Activated CD4-positive, alpha-beta T cell treated with anti-CD3 and anti-CD28 coated beads, Interleukin-2, amount 10 ng/mL, durations not matched to agents 7 days and 5 days (primary cell): ENCODE measurements at regions not wholly inside any gene's neighbourhood (a gene's known extent, or its start where the extent isn't known, plus 50 kb on each side); places are given as distances from the start of the nearest gene placed in this dataset.

Source experiments
- CTCF ChIA-PET: fragments of 350-600 bp; sonication (Branson Sonifier 250); formaldehyde crosslinking; loops from one replicate; lab custom pipeline; 2021; ENCODE audit warnings: antibody characterized with exemption; lab: Charles Lee
- POLR2A ChIA-PET: fragments of 350-600 bp; sonication (Branson Sonifier 250); formaldehyde crosslinking; loops from one replicate; lab custom pipeline; 2021; ENCODE audit warnings: antibody characterized with exemption; lab: Charles Lee
- DNase-seq: peaks from one replicate; pipeline ENCODE4 v3.0.0-alpha.2; 2020
- H3K27ac Mint-ChIP-seq: one replicate; pipeline ENCODE4 v1.8.0; 2021; ENCODE audit warnings: mild to moderate bottlenecking, moderate library complexity, mixed read lengths
- H3K27me3 Mint-ChIP-seq: one replicate; pipeline ENCODE4 v1.8.0; 2021; ENCODE audit warnings: mixed read lengths
- H3K36me3 Mint-ChIP-seq: one replicate; pipeline ENCODE4 v1.8.0; 2021; ENCODE audit warnings: low read depth, mixed read lengths
- H3K4me1 Mint-ChIP-seq: one replicate; pipeline ENCODE4 v1.8.0; 2021; ENCODE audit warnings: mixed read lengths
- H3K4me3 Mint-ChIP-seq: one replicate; pipeline ENCODE4 v1.8.0; 2021; ENCODE audit warnings: mild to moderate bottlenecking, moderate library complexity, mixed read lengths
- H3K9me3 Mint-ChIP-seq: one replicate; pipeline ENCODE4 v1.8.0; 2021; ENCODE audit warnings: mixed read lengths

DNA sequence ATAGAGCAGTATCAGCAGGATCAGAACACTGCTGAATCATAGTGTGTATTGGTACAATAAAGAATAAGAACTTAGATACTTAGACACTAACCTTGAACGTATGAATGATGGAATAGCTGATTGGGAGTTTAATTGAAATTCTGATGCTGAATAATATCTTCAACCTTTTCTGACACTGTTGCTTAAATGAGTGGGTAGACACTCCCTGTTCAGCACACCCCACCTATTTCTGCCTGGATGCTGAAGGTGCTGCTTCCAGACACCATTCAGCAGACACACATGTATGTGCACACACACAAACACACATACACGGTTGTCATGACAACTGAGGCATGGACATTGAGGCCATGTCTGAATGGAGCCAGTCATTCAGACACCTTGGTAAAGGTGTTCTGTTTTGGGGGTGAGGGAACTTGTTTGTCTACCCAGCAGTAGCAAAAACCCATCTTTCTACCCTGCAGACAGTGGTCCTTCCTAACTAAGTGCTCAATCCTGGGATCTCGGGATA is 54.3 kb downstream of the TMEM215 start:
- no peaks in the 10 kb centered on the region for H3K4me1 Mint-ChIP-seq
- DNase-seq, result no peak
- no peak overlapping the region for H3K27ac Mint-ChIP-seq
- ChIA-PET POLR2A (no interaction called here), CTCF (no interaction called here)
- H3K27me3 Mint-ChIP-seq, result peaks cover 7% of the 10 kb centered on the region
- no peaks in the 10 kb centered on the region for H3K9me3 Mint-ChIP-seq
- no peaks in the 10 kb centered on the region for H3K36me3 Mint-ChIP-seq
- no peak overlapping the region for H3K4me3 Mint-ChIP-seq

- ChIA-PET CTCF (interaction anchor here (1.3 kb wide), 1 partner anchor 13 kb away, joined by 3 read pairs; no protein-coding TSS in a partner anchor), POLR2A (no interaction called here)
- Mint-ChIP-seq H3K9me3 (no peaks in the 10 kb centered on the region), H3K27me3 (peaks cover 8% of the 10 kb centered on the region), H3K27ac (no peak overlapping the region), H3K4me3 (no peak overlapping the region), H3K4me1 (no peaks in the 10 kb centered on the region), H3K36me3 (no peaks in the 10 kb centered on the region)
- DNase-seq, result no peak
Measured at GRCh38 chr9:32839013-32839885, 55.9 kb downstream of the TMEM215 start.

DNA sequence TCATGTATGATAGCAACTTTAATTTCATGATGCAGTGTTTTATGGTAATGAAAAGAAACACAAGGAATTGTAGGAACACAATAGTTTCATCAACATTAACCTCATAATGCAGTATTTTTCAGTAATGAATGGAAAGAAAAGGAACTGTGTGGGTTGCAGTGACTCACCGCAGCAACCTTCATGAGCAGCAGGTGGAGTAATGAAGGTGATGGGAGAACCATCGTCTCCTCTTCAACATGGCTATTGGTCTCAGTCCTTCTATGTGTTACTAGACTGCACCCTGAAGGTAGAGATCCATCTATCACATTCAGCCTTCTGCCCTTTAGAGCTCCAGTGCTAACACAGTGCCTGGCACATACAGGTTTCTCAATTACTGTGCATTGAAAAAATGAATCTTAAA is 58.0 kb downstream of the TMEM215 start:
- POLR2A ChIA-PET, result no interaction called here
- no peak for DNase-seq
- Mint-ChIP-seq H3K27ac (no peak overlapping the region), H3K4me3 (no peak overlapping the region), H3K4me1 (no peaks in the 10 kb centered on the region), H3K36me3 (no peaks in the 10 kb centered on the region), H3K27me3 (peaks cover 13% of the 10 kb centered on the region), H3K9me3 (no peaks in the 10 kb centered on the region)
- CTCF ChIA-PET, result no interaction called here

DNA sequence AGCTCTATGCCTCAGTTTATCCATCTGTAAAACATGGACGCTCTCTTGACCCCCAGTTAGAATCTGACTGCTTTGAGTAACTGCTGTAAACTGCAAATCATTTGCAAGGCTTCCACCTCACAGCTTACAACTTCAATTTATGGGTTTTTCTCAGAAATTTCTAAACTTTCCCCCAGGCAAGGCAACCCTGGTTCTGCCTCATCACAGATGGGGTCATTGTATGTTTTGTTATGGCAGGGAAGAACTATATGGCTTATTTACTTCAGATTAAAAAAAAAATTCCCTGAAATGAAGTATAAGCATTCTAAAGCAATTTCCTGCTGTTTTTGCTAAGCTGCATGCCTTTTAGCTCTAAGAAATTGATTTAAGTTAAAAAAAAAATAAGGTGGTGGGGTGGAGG is 60.0 kb downstream of the TMEM215 start:
- Mint-ChIP-seq H3K4me3 (no peak overlapping the region), H3K27ac (no peak overlapping the region), H3K4me1 (no peaks in the 10 kb centered on the region), H3K27me3 (peaks cover 13% of the 10 kb centered on the region), H3K9me3 (no peaks in the 10 kb centered on the region), H3K36me3 (no peaks in the 10 kb centered on the region)
- CTCF ChIA-PET, result no interaction called here
- POLR2A ChIA-PET, result no interaction called here
- no peak for DNase-seq

DNA sequence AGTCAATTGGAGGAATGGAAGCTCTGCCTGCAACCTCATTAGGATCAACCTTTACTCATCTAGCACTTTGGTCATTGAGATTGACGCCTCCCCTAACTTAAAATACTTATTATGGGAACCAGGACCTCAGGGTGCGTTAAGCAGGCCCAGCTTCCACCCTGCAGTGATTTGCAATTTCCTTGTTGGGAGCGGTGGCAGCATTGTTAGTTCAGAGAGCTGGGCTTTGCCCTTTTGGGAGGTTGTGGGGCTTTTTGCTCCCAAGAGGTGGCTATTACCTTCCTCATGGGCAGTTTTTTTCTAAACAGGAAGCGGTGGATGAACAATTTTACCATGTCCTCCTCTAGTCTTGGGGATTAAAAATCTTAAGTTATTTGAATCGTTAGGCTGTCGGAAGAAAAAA is 60.9 kb downstream of the TMEM215 start:
- Mint-ChIP-seq H3K4me3 (no peak overlapping the region), H3K9me3 (no peaks in the 10 kb centered on the region), H3K27ac (no peak overlapping the region), H3K27me3 (peaks cover 13% of the 10 kb centered on the region), H3K36me3 (no peaks in the 10 kb centered on the region), H3K4me1 (no peaks in the 10 kb centered on the region)
- no peak for DNase-seq
- POLR2A ChIA-PET, result no interaction called here
- CTCF ChIA-PET, result no interaction called here

GRCh38 chr9:32854271-32854670 is 70.9 kb downstream of the TMEM215 start:
- ChIA-PET CTCF (interaction anchor here (1.0 kb wide), 1 partner anchor 10 kb away, joined by 4 read pairs; no protein-coding TSS in a partner anchor), POLR2A (no interaction called here)
- Mint-ChIP-seq H3K27me3 (peaks cover 6% of the 10 kb centered on the region), H3K4me1 (no peaks in the 10 kb centered on the region), H3K9me3 (no peaks in the 10 kb centered on the region), H3K27ac (no peak overlapping the region), H3K36me3 (no peaks in the 10 kb centered on the region), H3K4me3 (no peak overlapping the region)
- DNase-seq, result no peak

DNA sequence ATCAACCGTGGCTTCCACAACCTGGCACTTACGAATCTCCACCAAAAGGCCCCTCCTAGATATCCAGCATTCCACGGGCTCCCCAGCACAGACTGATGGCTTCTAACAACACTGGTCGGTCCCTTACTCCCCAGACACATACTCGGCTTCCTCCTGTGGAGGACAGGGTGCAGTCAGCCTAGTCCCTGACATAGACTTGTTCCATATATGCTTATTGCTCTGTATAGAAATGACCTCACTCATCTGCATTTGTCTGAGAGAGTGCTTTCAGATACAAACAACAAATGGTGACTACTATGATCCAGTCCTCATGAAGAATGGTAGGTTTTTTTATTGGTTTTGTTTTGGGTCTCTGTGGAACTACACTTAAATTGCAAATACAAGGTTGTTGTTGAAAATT is 72.4 kb downstream of the TMEM215 start:
- CTCF ChIA-PET, result no interaction called here
- H3K27ac Mint-ChIP-seq, result no peak overlapping the region
- POLR2A ChIA-PET, result no interaction called here

GRCh38 chr9:32863291-32863690 is 80.0 kb downstream of the TMEM215 start:
- DNase-seq, result no peak
- CTCF ChIA-PET, result no interaction called here
- H3K27me3 Mint-ChIP-seq, result peaks cover 4% of the 10 kb centered on the region

More for the DNA sequence above, 72.4 kb downstream of the TMEM215 start:
- no peaks in the 10 kb centered on the region for H3K4me1 Mint-ChIP-seq
- no peak for DNase-seq
- H3K9me3 Mint-ChIP-seq, result no peaks in the 10 kb centered on the region
- H3K27me3 Mint-ChIP-seq, result peaks cover 6% of the 10 kb centered on the region
- H3K4me3 Mint-ChIP-seq, result no peak overlapping the region
- no peaks in the 10 kb centered on the region for H3K36me3 Mint-ChIP-seq

DNA sequence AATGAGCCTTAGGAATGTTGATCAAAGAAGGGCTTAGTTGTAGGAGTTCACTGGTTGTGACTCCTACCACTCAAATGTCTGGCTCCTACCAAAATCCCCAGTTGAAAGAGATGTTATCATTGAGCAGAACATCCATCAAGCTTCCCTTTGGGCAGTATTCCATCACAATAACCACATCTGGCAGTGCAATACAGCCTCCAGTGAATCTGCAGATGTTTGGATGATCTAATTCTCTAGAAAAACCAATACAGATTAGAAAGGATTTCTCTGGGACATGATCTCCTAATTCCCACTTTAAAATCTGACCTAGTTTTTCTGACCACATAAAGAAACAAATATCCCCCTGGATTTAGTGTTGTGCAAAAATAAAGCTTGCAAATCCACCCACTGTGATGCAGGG is 81.6 kb downstream of the TMEM215 start:
- Mint-ChIP-seq H3K36me3 (no peaks in the 10 kb centered on the region), H3K4me3 (no peak overlapping the region), H3K4me1 (no peaks in the 10 kb centered on the region), H3K27me3 (peaks cover 11% of the 10 kb centered on the region), H3K27ac (no peak overlapping the region), H3K9me3 (no peaks in the 10 kb centered on the region)
- ChIA-PET CTCF (interaction anchor here (1.4 kb wide), 1 partner anchor 11 kb away, joined by 4 read pairs; no protein-coding TSS in a partner anchor), POLR2A (no interaction called here)
- DNase-seq, result no peak

More at GRCh38 chr9:32863291-32863690, 80.0 kb downstream of the TMEM215 start:
- Mint-ChIP-seq H3K9me3 (no peaks in the 10 kb centered on the region), H3K36me3 (no peaks in the 10 kb centered on the region), H3K4me3 (no peak overlapping the region), H3K4me1 (no peaks in the 10 kb centered on the region), H3K27ac (no peak overlapping the region)
- POLR2A ChIA-PET, result no interaction called here

GRCh38 chr9:32866273-32866672 is 82.9 kb downstream of the TMEM215 start:
- no peak overlapping the region for H3K27ac Mint-ChIP-seq
- CTCF ChIA-PET, result no interaction called here
- H3K9me3 Mint-ChIP-seq, result no peaks in the 10 kb centered on the region
- peaks cover 11% of the 10 kb centered on the region for H3K27me3 Mint-ChIP-seq
- no peaks in the 10 kb centered on the region for H3K36me3 Mint-ChIP-seq
- no peaks in the 10 kb centered on the region for H3K4me1 Mint-ChIP-seq
- no peak for DNase-seq
- no peak overlapping the region for H3K4me3 Mint-ChIP-seq
- POLR2A ChIA-PET, result no interaction called here

DNA sequence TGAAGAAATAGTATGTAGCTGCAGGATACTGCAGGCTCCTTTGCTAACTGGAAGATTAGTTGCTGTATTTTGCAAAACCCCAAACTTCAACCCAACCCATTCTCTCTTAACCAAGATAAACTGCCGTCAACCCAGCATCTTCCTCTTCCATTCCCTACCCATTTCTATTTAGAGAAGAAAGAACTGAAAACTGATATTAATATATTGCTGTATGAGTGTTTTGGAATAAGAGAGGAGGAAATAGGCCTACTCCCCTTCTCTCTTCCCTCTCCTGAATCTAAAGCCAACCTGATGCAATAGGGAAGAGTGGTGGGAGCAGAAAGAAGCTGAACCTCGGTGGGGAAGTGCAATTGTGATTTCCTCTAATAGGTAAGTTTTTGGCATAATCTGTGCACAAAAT is 83.7 kb downstream of the TMEM215 start:
- Mint-ChIP-seq H3K27me3 (peaks cover 7% of the 10 kb centered on the region), H3K27ac (no peak overlapping the region), H3K9me3 (no peaks in the 10 kb centered on the region), H3K4me3 (no peak overlapping the region), H3K4me1 (no peaks in the 10 kb centered on the region), H3K36me3 (no peaks in the 10 kb centered on the region)
- POLR2A ChIA-PET, result no interaction called here
- CTCF ChIA-PET, result no interaction called here
- no peak for DNase-seq

- Mint-ChIP-seq H3K4me1 (no peaks in the 10 kb centered on the region), H3K9me3 (no peaks in the 10 kb centered on the region), H3K27ac (no peak overlapping the region), H3K27me3 (peaks cover 7% of the 10 kb centered on the region), H3K36me3 (no peaks in the 10 kb centered on the region), H3K4me3 (no peak overlapping the region)
- ChIA-PET CTCF (no interaction called here), POLR2A (no interaction called here)
- DNase-seq, result no peak
Measured at GRCh38 chr9:32867601-32868204, 84.4 kb downstream of the TMEM215 start.

- Mint-ChIP-seq H3K9me3 (no peaks in the 10 kb centered on the region), H3K27me3 (peaks cover 7% of the 10 kb centered on the region), H3K27ac (no peak overlapping the region), H3K4me1 (no peaks in the 10 kb centered on the region), H3K4me3 (no peak overlapping the region), H3K36me3 (no peaks in the 10 kb centered on the region)
- DNase-seq, result no peak
- CTCF ChIA-PET, result no interaction called here
- POLR2A ChIA-PET, result no interaction called here
Measured at GRCh38 chr9:32869404-32869803, 86.1 kb downstream of the TMEM215 start.
